ENCODE measurements at regions not wholly inside any gene's neighbourhood (a gene's known extent, or its start where the extent isn't known, plus 50 kb on each side); places are given as distances from the start of the nearest gene placed in this dataset.

DNA sequence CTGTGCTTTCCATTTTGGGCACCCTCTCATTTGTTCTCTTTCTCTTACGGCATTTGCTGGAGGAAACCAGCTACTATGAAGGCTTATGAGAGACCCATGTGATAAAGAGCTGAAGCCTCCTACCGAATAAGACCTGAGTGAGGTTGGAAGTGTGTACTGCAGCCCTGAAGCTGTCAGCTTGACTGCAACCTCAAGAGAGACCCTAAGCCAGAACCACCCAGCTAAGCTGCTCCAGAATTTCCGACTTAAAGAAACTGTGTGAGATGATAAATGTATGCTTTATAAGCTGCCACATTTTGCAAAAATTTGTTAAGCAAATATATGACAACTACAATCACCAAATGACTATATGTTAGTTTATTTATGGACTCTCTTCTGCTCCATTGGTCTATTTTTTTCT lies 151.7 kb upstream of the PTPRD start:
- TF ChIP-seq, protein P1, sequence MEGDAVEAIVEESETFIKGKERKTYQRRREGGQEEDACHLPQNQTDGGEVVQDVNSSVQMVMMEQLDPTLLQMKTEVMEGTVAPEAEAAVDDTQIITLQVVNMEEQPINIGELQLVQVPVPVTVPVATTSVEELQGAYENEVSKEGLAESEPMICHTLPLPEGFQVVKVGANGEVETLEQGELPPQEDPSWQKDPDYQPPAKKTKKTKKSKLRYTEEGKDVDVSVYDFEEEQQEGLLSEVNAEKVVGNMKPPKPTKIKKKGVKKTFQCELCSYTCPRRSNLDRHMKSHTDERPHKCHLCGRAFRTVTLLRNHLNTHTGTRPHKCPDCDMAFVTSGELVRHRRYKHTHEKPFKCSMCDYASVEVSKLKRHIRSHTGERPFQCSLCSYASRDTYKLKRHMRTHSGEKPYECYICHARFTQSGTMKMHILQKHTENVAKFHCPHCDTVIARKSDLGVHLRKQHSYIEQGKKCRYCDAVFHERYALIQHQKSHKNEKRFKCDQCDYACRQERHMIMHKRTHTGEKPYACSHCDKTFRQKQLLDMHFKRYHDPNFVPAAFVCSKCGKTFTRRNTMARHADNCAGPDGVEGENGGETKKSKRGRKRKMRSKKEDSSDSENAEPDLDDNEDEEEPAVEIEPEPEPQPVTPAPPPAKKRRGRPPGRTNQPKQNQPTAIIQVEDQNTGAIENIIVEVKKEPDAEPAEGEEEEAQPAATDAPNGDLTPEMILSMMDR (IDR thresholded peaks at IDR 0.05; ENCODE audit: unreplicated experiment), result no peak
- H3K4me3 Mint-ChIP-seq, result no peak overlapping the region
- no peaks in the 10 kb centered on the region for H3K9me3 Mint-ChIP-seq
- no peaks in the 10 kb centered on the region for H3K36me3 Mint-ChIP-seq
- no peak overlapping the region for H3K27ac Mint-ChIP-seq
- no peak for DNase-seq (ENCODE audit: low spot score in 2 of 2, unreplicated experiment in 2 of 2)
- H3K27me3 Mint-ChIP-seq (ENCODE audit: low read depth), result no peaks in the 10 kb centered on the region
- H3K4me1 Mint-ChIP-seq, result no peaks in the 10 kb centered on the region

GRCh38 chr9:10773136-10773535 lies 160.3 kb upstream of the PTPRD start:
- TF ChIP-seq, protein P1 (IDR thresholded peaks at IDR 0.05; ENCODE audit: unreplicated experiment), result no peak
- H3K4me1 Mint-ChIP-seq, result no peaks in the 10 kb centered on the region
- H3K36me3 Mint-ChIP-seq, result no peaks in the 10 kb centered on the region
- H3K27me3 Mint-ChIP-seq (ENCODE audit: low read depth), result no peaks in the 10 kb centered on the region
- H3K9me3 Mint-ChIP-seq, result peaks cover 4% of the 10 kb centered on the region
- no peak overlapping the region for H3K4me3 Mint-ChIP-seq
- no peak overlapping the region for H3K27ac Mint-ChIP-seq
- DNase-seq (ENCODE audit: low spot score in 2 of 2, unreplicated experiment in 2 of 2), result no peak

DNA sequence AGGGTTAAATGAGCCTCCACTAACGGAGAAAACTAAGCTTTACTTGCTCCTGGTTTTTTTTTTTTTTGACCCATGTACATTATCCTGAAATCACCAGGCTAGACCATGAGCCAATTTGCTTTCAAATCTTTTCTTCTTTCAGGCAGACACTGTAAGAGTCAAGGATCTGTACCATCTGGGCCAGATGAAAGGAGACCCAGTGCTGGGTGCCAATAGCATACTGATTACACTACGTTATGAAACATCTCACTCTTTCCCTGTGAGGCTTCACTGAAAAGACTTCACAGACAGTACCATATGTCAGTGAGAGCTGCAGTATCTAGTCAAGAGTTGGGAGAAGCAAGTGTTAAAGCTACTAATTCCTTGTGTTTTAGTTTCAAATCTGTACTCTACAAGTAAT lies 161.2 kb upstream of the PTPRD start:
- H3K36me3 Mint-ChIP-seq, result no peaks in the 10 kb centered on the region
- TF ChIP-seq, protein P1 (IDR thresholded peaks at IDR 0.05; ENCODE audit: unreplicated experiment), result no peak
- H3K27me3 Mint-ChIP-seq (ENCODE audit: low read depth), result no peaks in the 10 kb centered on the region
- no peak for DNase-seq (ENCODE audit: low spot score in 2 of 2, unreplicated experiment in 2 of 2)
- H3K27ac Mint-ChIP-seq, result no peak overlapping the region
- peaks cover 4% of the 10 kb centered on the region for H3K9me3 Mint-ChIP-seq
- H3K4me1 Mint-ChIP-seq, result no peaks in the 10 kb centered on the region
- no peak overlapping the region for H3K4me3 Mint-ChIP-seq

DNA sequence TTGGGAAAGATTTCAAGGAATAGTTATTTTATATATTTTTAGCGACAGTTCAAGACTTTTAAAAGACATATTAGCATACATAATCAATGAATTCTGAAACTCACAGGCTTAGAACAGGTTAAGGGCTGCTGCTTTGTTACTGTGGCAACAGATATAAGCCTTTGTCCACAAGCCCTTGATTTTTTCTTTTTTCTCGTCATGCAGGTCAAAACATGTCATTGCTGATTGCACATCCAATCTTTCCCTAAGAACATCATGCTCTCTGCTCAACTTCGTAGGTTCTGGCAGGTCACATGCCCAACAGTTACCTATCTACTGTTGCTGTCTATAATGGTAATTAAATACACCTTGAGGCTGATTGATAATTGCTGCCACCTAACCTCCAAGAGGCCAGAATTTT lies 172.5 kb upstream of the PTPRD start:
- Mint-ChIP-seq H3K36me3 (no peaks in the 10 kb centered on the region), H3K27ac (no peak overlapping the region), H3K4me3 (no peak overlapping the region), H3K4me1 (no peaks in the 10 kb centered on the region), H3K9me3 (peaks cover 5% of the 10 kb centered on the region), H3K27me3 (ENCODE audit: low read depth) (no peaks in the 10 kb centered on the region)
- DNase-seq (ENCODE audit: low spot score in 2 of 2, unreplicated experiment in 2 of 2), result no peak
- TF ChIP-seq, protein P1 (IDR thresholded peaks at IDR 0.05; ENCODE audit: unreplicated experiment), result no peak

DNA sequence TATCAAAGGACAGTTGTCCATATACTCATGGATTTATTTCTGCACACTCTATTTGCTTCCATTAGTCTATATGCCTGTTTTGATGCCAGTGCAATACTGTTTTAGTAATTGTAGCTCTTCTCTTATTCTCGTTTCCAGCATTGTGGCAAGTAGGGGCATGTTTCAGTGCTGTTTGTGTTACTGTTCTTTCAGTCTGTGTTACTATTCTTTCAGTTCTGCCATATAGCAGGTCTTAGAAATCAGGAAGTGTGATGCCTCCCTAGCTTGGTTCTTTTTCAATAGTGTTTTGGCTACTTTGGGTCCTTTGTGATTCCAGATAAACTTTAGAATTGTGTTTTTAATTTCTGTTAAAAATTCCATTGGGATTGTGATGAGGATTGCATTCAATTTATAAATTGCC lies 180.5 kb upstream of the PTPRD start:
- Mint-ChIP-seq H3K36me3 (no peaks in the 10 kb centered on the region), H3K4me1 (no peaks in the 10 kb centered on the region), H3K9me3 (peaks cover 5% of the 10 kb centered on the region), H3K27me3 (ENCODE audit: low read depth) (no peaks in the 10 kb centered on the region), H3K27ac (no peak overlapping the region), H3K4me3 (no peak overlapping the region)
- no peak for DNase-seq (ENCODE audit: low spot score in 2 of 2, unreplicated experiment in 2 of 2)
- TF ChIP-seq, protein P1 (IDR thresholded peaks at IDR 0.05; ENCODE audit: unreplicated experiment), result no peak

DNA sequence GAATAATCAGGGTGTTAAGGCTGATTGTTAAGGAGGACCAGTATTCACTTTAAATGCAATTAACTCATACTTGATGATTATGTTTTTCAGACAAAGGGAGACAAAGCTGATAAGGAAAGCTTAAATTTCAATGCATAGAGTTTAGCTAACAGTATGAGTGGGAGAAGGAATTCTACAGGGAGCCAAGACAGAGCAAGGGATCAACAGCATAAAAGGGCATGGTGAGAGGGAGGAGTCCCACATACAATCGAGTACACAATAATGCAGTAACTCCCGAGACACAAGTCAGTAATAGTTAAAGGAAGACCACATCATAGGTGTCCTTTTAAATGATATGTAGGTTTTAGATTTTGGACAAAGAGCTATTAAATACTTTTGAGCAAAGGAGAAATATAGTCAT lies 191.7 kb upstream of the PTPRD start:
- no peak overlapping the region for H3K27ac Mint-ChIP-seq
- no peaks in the 10 kb centered on the region for H3K4me1 Mint-ChIP-seq
- H3K9me3 Mint-ChIP-seq, result peaks cover 5% of the 10 kb centered on the region
- H3K27me3 Mint-ChIP-seq (ENCODE audit: low read depth), result no peaks in the 10 kb centered on the region
- no peak for DNase-seq (ENCODE audit: low spot score in 2 of 2, unreplicated experiment in 2 of 2)
- no peak overlapping the region for H3K4me3 Mint-ChIP-seq
- no peaks in the 10 kb centered on the region for H3K36me3 Mint-ChIP-seq
- TF ChIP-seq, protein P1 (IDR thresholded peaks at IDR 0.05; ENCODE audit: unreplicated experiment), result no peak
